Bronchial epithelial cell (primary cell): ENCODE measurements at regions not wholly inside any gene's neighbourhood (a gene's known extent, or its start where the extent isn't known, plus 50 kb on each side); places are given as distances from the start of the nearest gene placed in this dataset.

Source experiments
- DNase-seq: peaks from one replicate; pipeline ENCODE4 v3.0.0-alpha.2; 2010; ENCODE audit warnings: low read depth
- FAIRE-seq: peaks from 2 replicates; lab custom pipeline; 2011; peaks lifted over from hg19 to GRCh38; lab: Jason Lieb, UNC
- H3K27me3 ChIP-seq: 2 replicates; pipeline ENCODE4 v1.5.1; 2011; ENCODE audit warnings: low read length; ENCODE audit not compliant: control insufficient read depth, insufficient read depth
- H3K36me3 ChIP-seq: 2 replicates; pipeline ENCODE4 v1.5.1; 2011; ENCODE audit warnings: low read length; ENCODE audit not compliant: control insufficient read depth, insufficient read depth
- H3K4me3 ChIP-seq: 2 replicates; pipeline ENCODE4 v1.5.1; 2011; ENCODE audit warnings: mild to moderate bottlenecking, low read depth, low read length, control low read depth
- CTCF ChIP-seq: IDR thresholded peaks from 2 replicates; pipeline ENCODE4 v1.5.1; 2011; ENCODE audit warnings: mild to moderate bottlenecking, moderate library complexity, low read length, control low read depth, inconsistent platforms; ENCODE audit not compliant: insufficient read depth, severe bottlenecking

DNA sequence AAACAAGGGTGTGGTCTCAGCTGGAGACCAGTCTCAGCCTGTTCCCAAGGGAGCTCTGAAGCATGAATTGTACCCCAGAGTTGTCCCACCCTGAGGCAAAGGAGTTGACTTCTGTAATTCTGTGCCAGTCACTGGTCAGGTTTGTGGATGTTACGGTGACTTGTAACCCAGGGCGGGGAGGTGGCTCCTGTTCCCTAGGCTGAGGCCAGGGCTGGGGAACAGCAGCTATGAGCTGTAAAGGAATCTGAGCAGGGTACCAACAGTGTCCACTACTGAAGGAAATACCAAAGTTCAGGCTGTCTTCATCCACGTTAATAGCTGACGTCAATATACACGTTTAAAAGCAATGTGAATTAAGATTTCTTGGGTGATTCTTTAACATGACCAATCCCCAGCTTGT lies 266.2 kb downstream of the ABHD5 start:
- TF ChIP-seq CTCF: no peak
- Histone ChIP-seq H3K27me3 (peaks cover 2% of the 10 kb centered on the region), H3K4me3 (no peak overlapping the region), H3K36me3 (no peaks in the 10 kb centered on the region)
- FAIRE-seq (no peak), DNase-seq (no peak)

DNA sequence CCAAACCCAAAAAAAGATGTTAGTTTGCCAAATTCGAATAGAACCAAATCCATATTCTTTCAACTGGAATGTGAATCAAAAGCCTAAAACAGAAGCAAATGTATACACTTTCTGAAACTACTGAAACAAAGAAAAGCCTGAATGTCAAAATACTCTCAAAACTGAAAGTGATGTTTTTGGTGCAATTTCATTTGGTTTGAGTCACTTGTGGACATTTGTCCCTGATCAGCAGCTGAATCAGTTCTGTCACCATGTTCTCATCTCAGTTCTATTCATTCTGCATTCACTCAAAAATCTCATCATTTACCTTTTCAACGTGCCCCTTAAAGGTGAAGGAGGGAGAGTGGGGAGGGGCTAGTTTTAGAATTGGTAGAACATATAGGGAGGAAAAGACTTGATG lies 266.8 kb downstream of the ABHD5 start:
- H3K27me3 ChIP-seq: peaks cover 2% of the 10 kb centered on the region
- FAIRE-seq: no peak
- no peak for DNase-seq
- H3K4me3 ChIP-seq: no peak overlapping the region
- H3K36me3 ChIP-seq: no peaks in the 10 kb centered on the region
- no peak for TF ChIP-seq CTCF

GRCh38 chr3:43958005-43958770 lies 267.4 kb downstream of the ABHD5 start:
- Histone ChIP-seq H3K4me3 (no peak overlapping the region), H3K36me3 (no peaks in the 10 kb centered on the region), H3K27me3 (peaks cover 2% of the 10 kb centered on the region)
- DNase-seq (no peak), FAIRE-seq (no peak)
- TF ChIP-seq CTCF: no peak

DNA sequence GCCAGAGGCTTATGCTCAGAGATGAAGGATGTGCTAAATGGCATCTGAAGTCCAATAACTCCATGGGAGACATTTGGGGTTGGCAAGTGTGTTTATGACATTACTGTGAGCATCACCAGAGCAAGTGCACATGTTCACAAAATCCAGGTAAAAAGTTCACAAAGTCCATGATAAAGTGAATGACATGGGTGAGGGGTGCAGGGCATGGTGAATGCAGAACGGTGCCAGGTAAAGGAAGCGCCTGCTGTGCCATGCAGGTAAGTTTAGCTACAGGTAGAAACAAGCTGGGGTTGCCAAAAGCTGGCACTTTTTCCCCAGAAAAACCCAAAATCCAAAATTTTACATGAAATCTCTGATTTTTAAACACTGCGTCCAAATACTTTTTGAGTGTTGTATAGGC lies 268.2 kb downstream of the ABHD5 start:
- FAIRE-seq: no peak
- Histone ChIP-seq H3K4me3 (no peak overlapping the region), H3K36me3 (no peaks in the 10 kb centered on the region), H3K27me3 (peaks cover 2% of the 10 kb centered on the region)
- TF ChIP-seq CTCF: no peak
- DNase-seq: no peak

DNA sequence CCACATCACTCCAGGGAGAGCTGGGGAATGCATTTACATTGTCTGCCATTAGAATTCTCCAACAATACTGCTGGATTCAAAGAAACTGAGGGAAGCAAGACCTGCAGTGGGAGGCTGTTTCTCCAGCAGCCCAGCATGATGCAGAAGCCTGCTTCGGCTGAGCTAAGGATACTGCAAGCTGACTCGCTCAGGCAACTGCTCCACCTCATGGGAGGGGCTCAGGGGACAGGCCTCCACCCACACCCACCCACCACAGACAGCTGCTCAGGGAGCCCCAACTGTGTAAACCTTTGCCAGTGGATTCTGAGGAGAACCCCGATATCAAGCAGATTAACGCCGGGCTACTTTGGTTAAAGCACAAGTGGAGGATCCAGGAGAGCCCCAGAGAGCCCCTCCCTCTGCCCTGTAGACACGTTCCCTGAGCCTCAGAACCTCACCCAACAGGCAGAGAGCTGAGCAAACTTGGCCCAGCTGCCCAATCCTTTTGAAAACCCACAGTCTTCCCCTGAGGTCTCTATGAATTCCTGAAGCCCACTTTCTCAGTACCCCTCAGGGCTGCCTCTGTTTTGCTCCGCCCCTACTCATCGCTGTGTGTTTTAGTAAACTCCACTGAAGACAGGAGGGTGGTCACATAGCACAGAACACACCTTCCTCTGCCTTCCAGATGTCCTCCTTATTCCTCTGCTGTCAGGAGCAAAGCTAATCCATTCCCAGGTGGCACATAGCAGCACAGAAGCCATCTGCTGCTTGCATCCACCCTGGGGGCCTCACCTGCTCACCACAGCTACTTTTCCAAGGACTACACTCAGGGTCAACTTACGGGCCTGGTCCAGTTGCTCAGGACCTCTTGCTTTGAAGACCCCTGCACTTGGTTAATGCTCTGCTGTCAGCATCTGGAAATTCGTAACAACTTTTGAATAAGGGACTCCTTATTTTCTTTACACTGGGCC lies 269.0 kb downstream of the ABHD5 start:
- TF ChIP-seq CTCF: no peak
- FAIRE-seq: no peak
- Histone ChIP-seq H3K36me3 (no peaks in the 10 kb centered on the region), H3K27me3 (peaks cover 2% of the 10 kb centered on the region), H3K4me3 (no peak overlapping the region)
- no peak for DNase-seq
